H1 (cell line): ENCODE measurements at regions not wholly inside any gene's neighbourhood (a gene's known extent, or its start where the extent isn't known, plus 50 kb on each side); places are given as distances from the start of the nearest gene placed in this dataset.

ENCODE experiments used
- TF ChIP-seq, protein P1 (sequence below): fragments of 300-600 bp; sonication (generic); IDR thresholded peaks from 2 replicates; pipeline ENCODE4 v1.7.1; 2012; ENCODE audit warnings: low read length, moderate library complexity, mild to moderate bottlenecking, inconsistent platforms; ENCODE audit not compliant: insufficient replicate concordance

DNA sequence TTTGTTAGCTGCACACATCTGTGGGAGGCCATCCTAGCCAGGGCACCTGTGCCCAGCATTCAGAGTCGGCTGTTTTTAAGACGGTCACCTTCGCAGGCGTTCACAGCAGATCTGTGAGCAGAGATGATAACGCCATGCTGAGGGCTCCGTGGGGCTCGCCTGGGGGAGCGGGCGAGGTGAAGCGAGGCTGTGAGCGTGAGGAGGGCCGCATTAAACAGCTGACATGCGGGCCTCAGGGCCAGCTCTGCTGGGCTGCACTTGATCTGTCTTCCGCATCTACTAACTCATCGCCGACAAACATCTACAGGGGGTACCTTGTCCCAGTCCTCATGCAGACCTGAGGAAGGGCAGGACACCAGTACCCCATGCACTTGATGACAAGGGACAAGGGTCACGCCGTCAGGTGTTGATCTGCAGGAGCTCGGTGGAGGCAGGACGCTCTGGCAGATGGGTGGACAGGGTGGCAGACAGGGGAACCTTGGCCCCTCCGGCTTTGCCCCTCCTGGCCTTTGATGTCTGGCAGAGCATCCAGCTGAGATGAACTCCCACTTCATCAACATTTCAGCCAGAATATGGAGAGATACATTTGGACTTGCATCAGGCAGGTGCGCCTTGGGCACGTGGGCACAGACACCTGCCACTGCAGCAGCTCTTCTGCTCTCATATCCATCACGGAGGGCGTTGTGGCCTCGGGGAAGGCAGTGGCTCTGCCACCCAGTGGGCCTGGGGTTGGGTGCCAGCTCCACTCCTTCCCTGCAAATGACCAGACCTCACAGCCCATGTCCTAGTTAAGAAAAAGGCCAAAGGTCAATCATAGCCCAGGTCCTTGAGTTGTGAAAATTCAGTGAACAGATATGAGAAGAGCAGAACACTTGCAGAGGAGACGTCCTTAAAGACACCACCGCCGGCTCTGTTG lies 822.9 kb downstream of the BRD1 start (continued):
- TF ChIP-seq, protein P1, sequence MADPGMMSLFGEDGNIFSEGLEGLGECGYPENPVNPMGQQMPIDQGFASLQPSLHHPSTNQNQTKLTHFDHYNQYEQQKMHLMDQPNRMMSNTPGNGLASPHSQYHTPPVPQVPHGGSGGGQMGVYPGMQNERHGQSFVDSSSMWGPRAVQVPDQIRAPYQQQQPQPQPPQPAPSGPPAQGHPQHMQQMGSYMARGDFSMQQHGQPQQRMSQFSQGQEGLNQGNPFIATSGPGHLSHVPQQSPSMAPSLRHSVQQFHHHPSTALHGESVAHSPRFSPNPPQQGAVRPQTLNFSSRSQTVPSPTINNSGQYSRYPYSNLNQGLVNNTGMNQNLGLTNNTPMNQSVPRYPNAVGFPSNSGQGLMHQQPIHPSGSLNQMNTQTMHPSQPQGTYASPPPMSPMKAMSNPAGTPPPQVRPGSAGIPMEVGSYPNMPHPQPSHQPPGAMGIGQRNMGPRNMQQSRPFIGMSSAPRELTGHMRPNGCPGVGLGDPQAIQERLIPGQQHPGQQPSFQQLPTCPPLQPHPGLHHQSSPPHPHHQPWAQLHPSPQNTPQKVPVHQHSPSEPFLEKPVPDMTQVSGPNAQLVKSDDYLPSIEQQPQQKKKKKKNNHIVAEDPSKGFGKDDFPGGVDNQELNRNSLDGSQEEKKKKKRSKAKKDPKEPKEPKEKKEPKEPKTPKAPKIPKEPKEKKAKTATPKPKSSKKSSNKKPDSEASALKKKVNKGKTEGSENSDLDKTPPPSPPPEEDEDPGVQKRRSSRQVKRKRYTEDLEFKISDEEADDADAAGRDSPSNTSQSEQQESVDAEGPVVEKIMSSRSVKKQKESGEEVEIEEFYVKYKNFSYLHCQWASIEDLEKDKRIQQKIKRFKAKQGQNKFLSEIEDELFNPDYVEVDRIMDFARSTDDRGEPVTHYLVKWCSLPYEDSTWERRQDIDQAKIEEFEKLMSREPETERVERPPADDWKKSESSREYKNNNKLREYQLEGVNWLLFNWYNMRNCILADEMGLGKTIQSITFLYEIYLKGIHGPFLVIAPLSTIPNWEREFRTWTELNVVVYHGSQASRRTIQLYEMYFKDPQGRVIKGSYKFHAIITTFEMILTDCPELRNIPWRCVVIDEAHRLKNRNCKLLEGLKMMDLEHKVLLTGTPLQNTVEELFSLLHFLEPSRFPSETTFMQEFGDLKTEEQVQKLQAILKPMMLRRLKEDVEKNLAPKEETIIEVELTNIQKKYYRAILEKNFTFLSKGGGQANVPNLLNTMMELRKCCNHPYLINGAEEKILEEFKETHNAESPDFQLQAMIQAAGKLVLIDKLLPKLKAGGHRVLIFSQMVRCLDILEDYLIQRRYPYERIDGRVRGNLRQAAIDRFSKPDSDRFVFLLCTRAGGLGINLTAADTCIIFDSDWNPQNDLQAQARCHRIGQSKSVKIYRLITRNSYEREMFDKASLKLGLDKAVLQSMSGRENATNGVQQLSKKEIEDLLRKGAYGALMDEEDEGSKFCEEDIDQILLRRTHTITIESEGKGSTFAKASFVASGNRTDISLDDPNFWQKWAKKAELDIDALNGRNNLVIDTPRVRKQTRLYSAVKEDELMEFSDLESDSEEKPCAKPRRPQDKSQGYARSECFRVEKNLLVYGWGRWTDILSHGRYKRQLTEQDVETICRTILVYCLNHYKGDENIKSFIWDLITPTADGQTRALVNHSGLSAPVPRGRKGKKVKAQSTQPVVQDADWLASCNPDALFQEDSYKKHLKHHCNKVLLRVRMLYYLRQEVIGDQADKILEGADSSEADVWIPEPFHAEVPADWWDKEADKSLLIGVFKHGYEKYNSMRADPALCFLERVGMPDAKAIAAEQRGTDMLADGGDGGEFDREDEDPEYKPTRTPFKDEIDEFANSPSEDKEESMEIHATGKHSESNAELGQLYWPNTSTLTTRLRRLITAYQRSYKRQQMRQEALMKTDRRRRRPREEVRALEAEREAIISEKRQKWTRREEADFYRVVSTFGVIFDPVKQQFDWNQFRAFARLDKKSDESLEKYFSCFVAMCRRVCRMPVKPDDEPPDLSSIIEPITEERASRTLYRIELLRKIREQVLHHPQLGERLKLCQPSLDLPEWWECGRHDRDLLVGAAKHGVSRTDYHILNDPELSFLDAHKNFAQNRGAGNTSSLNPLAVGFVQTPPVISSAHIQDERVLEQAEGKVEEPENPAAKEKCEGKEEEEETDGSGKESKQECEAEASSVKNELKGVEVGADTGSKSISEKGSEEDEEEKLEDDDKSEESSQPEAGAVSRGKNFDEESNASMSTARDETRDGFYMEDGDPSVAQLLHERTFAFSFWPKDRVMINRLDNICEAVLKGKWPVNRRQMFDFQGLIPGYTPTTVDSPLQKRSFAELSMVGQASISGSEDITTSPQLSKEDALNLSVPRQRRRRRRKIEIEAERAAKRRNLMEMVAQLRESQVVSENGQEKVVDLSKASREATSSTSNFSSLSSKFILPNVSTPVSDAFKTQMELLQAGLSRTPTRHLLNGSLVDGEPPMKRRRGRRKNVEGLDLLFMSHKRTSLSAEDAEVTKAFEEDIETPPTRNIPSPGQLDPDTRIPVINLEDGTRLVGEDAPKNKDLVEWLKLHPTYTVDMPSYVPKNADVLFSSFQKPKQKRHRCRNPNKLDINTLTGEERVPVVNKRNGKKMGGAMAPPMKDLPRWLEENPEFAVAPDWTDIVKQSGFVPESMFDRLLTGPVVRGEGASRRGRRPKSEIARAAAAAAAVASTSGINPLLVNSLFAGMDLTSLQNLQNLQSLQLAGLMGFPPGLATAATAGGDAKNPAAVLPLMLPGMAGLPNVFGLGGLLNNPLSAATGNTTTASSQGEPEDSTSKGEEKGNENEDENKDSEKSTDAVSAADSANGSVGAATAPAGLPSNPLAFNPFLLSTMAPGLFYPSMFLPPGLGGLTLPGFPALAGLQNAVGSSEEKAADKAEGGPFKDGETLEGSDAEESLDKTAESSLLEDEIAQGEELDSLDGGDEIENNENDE: no peak
